Neural crest cell (in vitro differentiated cells): ENCODE measurements at regions not wholly inside any gene's neighbourhood (a gene's known extent, or its start where the extent isn't known, plus 50 kb on each side); places are given as distances from the start of the nearest gene placed in this dataset.
A peak's percentile ranks its signal among the peaks of the same experiment; 100 is the strongest.
"Not testable (repeated sequence)": the region's sequence is repeated elsewhere in the genome, so short reads cannot be mapped to it uniquely, and the experiment has no call there.

Experiments
- DNase-seq: peaks from one replicate; pipeline ENCODE4 v3.0.0; 2021; ENCODE audit warnings: low read depth, mixed read lengths, low spot score
- H3K27ac Mint-ChIP-seq: one replicate; pipeline ENCODE4 v1.8.0; 2021; ENCODE audit warnings: mild to moderate bottlenecking, mixed read lengths; ENCODE audit not compliant: unreplicated experiment
- H3K27me3 Mint-ChIP-seq: 2 replicates; pipeline ENCODE4 v1.8.0; 2021; ENCODE audit warnings: low read depth, mild to moderate bottlenecking, mixed read lengths
- H3K36me3 Mint-ChIP-seq: 2 replicates; pipeline ENCODE4 v1.8.0; 2021; ENCODE audit warnings: low read depth, mild to moderate bottlenecking, mixed read lengths
- H3K4me1 Mint-ChIP-seq: 2 replicates; pipeline ENCODE4 v1.8.0; 2021; ENCODE audit warnings: mixed read lengths
- H3K4me3 Mint-ChIP-seq: one replicate; pipeline ENCODE4 v1.8.0; 2021; ENCODE audit warnings: mild to moderate bottlenecking, mixed read lengths
- H3K9me3 Mint-ChIP-seq: 2 replicates; pipeline ENCODE4 v1.8.0; 2021; ENCODE audit warnings: mixed read lengths
- TF ChIP-seq, protein P1 (sequence below): fragments of 200-600 bp; sonication (generic); conservative IDR thresholded peaks from 2 replicates; pipeline ENCODE4 v1.5.0; 2021; ENCODE audit warnings: antibody characterized with exemption, mild to moderate bottlenecking

DNA sequence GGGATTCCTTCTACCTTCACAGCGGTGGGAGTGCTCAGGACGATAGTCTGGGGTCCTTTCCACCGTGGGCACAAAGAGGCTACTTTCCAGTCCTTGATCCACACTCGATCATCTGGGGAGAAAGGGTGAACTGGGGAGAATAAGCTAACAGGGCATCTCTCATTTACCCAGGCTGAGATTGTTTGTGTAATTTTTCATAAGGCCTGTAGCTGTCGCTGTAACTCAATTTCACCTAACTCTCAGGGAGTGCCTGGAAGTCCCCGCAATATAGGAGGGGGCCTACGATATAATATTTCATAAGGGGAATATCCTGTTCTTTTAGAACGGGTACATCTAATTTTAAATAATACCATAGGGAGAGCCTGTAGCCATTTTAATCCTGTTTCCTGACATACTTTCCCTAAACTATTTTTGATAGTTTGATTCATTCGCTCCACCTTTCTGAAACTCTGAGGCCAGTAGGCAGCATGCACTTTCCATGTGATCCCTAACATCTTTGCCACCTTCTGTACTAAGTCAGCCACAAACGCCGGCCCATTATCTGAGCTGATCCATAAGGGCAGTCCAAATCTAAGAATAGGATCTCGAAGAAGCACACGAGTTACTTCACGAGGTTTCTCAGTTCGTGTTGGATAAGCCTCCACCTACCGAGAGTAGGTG lies 127.2 kb upstream of the CCZ1B start:
- H3K4me3 Mint-ChIP-seq, DNase-seq, H3K27ac Mint-ChIP-seq, H3K36me3 Mint-ChIP-seq, H3K27me3 Mint-ChIP-seq, H3K4me1 Mint-ChIP-seq, H3K9me3 Mint-ChIP-seq: not testable (repeated sequence)
- TF ChIP-seq, protein P1, sequence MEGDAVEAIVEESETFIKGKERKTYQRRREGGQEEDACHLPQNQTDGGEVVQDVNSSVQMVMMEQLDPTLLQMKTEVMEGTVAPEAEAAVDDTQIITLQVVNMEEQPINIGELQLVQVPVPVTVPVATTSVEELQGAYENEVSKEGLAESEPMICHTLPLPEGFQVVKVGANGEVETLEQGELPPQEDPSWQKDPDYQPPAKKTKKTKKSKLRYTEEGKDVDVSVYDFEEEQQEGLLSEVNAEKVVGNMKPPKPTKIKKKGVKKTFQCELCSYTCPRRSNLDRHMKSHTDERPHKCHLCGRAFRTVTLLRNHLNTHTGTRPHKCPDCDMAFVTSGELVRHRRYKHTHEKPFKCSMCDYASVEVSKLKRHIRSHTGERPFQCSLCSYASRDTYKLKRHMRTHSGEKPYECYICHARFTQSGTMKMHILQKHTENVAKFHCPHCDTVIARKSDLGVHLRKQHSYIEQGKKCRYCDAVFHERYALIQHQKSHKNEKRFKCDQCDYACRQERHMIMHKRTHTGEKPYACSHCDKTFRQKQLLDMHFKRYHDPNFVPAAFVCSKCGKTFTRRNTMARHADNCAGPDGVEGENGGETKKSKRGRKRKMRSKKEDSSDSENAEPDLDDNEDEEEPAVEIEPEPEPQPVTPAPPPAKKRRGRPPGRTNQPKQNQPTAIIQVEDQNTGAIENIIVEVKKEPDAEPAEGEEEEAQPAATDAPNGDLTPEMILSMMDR = peak; percentile 66

DNA sequence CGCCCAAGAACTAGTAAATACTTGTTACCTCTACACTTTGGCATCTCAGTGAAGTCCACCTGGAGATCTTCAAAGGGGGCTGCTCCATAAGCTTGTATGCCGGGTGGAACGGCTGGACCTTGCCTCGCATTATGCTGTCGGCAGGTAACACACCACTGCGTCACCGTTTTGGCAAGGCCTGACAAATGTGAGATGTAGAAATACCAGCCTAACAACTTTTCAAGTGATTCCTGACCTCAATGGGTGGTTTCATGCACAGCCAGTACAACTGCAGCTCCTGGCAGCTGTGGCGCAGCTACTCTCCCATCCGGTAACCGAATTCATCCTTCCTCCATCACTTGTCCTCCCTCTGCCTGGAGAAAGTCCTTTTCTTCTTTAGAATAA lies 127.7 kb upstream of the CCZ1B start:
- not testable (repeated sequence) for H3K9me3 Mint-ChIP-seq, H3K27me3 Mint-ChIP-seq, H3K36me3 Mint-ChIP-seq, DNase-seq, H3K4me3 Mint-ChIP-seq, H3K4me1 Mint-ChIP-seq, H3K27ac Mint-ChIP-seq

DNA sequence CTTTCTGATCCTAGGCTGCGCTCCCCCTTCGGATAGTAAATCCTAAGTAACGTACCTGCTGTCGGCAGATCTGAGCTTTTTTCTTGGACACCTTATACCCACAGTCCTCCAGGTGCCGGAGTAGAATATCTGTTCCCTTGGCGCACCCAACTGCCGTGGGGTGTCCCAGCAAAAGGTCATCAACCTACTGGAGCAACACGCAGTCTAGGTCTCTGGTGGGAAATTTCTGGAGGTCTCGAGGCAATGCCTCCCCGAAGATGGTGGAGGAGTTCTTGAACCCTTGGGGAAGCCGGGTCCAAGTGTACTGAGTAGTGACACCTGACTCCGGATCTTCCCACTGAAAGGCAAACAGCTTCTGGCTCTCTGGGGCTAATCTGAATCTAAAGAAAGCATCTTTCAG lies 129.3 kb upstream of the CCZ1B start:
- not testable (repeated sequence) for H3K27me3 Mint-ChIP-seq, DNase-seq, H3K36me3 Mint-ChIP-seq, H3K4me1 Mint-ChIP-seq, H3K4me3 Mint-ChIP-seq, H3K9me3 Mint-ChIP-seq
- H3K27ac Mint-ChIP-seq = peak overlapping the region; percentile 43

DNA sequence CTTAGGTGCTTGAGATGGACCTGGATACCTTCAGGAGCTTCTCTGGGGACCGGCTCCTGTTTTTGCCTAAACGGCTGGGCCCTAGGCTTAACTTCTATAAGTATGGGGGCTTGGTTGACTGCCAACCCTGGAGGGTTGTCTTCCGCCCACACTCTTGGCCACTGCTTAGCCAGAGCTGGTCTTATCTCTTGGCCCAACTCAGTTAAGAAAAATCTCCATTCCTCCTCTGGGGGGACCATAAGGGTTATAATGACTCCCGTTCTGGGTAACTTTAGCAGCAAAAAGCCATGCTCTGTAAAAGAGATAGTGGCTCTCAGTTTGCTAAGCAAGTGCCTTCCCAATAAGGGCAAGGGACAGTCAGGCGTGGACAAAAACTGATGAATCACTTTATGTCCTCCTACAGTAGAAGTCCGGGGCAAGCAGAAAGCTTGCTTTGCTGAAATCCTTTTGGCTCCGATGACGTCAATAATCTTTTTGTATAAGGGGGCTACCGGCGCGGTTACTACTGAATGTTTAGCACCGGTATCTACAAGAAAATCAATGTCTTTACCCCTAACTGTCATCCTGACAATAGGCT lies 130.0 kb upstream of the CCZ1B start:
- not testable (repeated sequence) for H3K9me3 Mint-ChIP-seq, H3K4me3 Mint-ChIP-seq, H3K4me1 Mint-ChIP-seq, DNase-seq, H3K27me3 Mint-ChIP-seq, H3K36me3 Mint-ChIP-seq
- peak overlapping the region; percentile 12 for H3K27ac Mint-ChIP-seq

DNA sequence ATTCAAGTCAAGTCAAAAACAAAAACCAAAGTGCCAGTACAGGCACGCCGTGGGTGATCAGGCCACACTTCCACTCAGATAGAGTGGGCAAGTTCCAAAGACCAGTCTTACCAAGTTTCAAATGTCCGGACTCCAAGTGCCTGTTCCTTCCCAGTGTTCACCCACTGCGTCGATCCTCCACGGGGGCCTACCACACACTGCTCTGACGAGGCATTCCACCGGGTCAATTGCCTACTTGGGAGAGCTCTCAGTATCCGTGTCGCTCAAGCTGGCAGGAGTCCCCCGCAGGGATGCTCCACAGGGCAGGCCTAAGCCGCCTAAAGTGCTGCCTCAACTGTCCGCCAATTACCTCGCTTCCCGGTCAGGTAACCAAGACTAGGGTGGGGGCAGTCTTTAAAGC lies 132.3 kb upstream of the CCZ1B start:
- not testable (repeated sequence) for DNase-seq, H3K4me3 Mint-ChIP-seq, H3K36me3 Mint-ChIP-seq, H3K27ac Mint-ChIP-seq, H3K27me3 Mint-ChIP-seq, H3K4me1 Mint-ChIP-seq, H3K9me3 Mint-ChIP-seq

DNA sequence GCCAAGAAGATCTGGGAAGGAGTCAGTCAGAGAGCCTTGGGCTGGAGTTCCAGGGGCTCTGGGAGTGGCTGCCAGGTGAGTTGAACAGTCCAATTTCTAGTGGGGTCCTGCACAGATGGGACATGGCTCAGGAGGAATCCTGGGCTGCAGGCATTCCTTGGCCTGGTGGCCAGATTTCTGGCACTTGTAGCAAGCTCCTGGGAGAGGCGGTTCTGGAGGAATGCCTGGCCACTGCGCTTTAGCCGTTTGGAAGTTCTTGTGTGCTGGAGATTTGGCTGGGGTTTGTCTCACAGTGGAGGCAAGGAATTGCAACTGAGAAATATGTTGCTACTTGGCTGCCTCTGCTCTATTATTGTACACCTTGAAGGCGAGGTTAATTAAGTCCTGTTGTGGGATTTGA lies 133.9 kb upstream of the CCZ1B start:
- H3K36me3 Mint-ChIP-seq, H3K4me3 Mint-ChIP-seq, H3K27me3 Mint-ChIP-seq, DNase-seq, H3K27ac Mint-ChIP-seq, H3K4me1 Mint-ChIP-seq, H3K9me3 Mint-ChIP-seq: not testable (repeated sequence)

DNA sequence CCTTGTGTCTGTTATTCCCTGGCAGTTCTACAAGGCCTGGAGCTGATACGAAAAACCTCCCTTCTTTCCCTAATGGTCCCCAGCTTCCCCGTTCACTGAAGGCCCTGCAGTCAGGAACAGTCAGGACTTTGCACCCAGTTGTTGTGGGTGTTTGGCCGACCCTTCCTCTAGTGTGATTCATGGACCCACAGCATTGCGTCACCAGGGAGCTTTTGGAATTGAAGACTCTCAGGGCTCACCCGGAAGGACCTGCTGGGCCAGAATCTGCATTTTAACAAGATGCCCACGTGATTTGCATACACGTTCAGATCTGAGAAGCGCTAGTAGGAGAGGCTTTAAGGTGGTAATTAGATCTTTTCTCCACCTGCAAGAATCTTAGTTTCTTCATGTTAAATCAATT lies 136.8 kb upstream of the CCZ1B start:
- not testable (repeated sequence) for H3K4me3 Mint-ChIP-seq, H3K9me3 Mint-ChIP-seq, H3K27me3 Mint-ChIP-seq, H3K36me3 Mint-ChIP-seq, H3K27ac Mint-ChIP-seq, DNase-seq, H3K4me1 Mint-ChIP-seq

DNA sequence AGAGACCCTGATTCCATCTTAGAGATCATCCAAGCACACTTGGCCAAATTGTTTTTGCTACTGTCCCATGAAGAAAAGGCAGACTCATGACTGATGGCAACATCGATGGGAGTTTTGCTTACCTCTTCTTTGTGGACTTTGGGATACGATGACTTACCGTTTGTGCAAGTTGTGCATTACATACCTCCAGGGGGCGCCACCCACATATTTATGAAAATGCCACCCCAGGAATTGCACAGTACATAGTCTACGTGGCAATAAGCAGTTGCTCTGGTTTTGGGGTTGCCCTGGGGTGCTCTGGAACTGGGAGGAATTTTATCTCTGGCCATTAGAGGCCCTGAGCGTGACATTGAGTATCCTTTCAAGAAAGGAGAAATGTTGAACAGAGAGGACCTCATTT lies 139.0 kb upstream of the CCZ1B start:
- peak; percentile 45 for DNase-seq
- H3K4me1 Mint-ChIP-seq, H3K27me3 Mint-ChIP-seq, H3K9me3 Mint-ChIP-seq, H3K27ac Mint-ChIP-seq, H3K4me3 Mint-ChIP-seq, H3K36me3 Mint-ChIP-seq: not testable (repeated sequence)
- TF ChIP-seq, protein P1 = peak; percentile 61

DNA sequence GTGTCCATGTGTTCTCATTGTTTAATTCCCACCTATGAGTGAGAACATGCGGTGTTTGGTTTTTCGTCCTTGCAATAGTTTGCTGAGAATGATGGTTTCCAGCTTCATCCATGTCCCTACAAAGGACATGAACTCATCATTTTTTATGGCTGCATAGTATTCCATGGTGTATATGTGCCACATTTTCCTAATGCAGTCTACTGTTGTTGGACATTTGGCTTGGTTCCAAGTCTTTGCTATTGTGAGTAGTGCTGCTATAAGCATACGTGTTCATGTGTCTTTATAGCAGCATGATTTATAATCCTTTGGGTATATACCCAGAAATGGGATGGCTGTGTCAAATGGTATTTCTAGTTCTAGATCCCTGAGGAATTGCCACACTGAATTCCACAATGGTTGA lies 144.1 kb upstream of the CCZ1B start:
- not testable (repeated sequence) for H3K4me1 Mint-ChIP-seq, H3K4me3 Mint-ChIP-seq, H3K36me3 Mint-ChIP-seq

DNA sequence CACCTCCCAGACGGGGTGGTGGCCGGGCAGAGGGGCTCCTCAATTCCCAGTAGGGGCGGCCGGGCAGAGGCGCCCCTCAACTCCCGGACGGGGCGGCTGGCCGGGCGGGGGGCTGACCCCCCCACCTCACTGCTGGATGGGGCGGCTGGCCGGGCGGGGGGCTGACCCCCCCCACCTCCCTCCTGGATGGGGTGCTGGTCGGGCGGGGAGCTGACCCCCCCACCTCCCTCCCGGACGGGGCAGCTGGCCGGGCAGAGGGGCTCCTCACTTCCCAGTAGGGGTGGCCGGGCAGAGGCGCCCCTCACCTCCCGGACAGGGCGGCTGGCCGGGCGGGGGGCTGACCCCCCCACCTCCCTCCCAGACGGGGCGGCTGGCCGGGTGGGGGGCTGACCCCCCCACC lies 148.8 kb upstream of the CCZ1B start:
- not testable (repeated sequence) for H3K9me3 Mint-ChIP-seq, H3K27me3 Mint-ChIP-seq, H3K4me1 Mint-ChIP-seq, H3K4me3 Mint-ChIP-seq, H3K36me3 Mint-ChIP-seq, H3K27ac Mint-ChIP-seq, DNase-seq

More for the DNA sequence above, 144.1 kb upstream of the CCZ1B start:
- not testable (repeated sequence) for H3K9me3 Mint-ChIP-seq, DNase-seq, H3K27me3 Mint-ChIP-seq, H3K27ac Mint-ChIP-seq

DNA sequence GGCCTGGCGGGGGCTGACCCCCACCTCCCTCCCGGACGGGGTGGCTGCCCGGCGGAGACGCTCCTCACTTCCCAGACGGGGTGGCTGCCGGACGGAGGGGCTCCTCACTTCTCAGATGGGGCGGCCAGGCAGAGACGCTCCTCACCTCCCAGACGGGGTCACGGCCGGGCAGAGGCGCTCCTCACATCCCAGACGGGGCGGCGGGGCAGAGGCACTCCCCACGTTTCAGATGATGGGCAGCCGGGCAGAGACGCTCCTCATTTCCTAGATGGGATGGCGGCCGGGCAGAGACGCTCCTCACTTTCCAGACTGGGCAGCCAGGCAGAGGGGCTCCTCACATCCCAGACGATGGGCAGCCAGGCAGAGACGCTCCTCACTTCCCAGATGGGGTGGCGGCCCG lies 149.3 kb upstream of the CCZ1B start:
- not testable (repeated sequence) for H3K27ac Mint-ChIP-seq, H3K9me3 Mint-ChIP-seq

DNA sequence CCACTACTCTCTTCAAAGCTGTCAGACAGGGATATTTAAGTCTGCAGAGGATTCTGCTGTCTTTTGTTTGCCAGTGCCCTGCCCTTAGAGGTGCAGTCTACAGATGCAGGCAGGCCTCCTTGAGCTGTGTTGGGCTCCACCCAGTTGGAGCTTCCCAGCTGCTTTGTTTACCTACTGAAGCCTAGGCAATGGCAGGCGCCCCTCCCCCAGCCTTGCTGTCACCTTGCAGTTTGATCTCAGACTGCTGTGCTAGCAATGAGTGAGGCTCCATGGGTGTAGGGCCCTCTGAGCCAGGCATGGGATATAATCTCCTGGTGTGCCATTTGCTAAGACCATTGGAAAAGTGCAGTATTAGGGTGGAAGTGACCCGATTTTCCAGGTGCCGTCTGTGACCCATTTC lies 151.3 kb upstream of the CCZ1B start:
- not testable (repeated sequence) for H3K9me3 Mint-ChIP-seq, H3K4me1 Mint-ChIP-seq, H3K36me3 Mint-ChIP-seq, DNase-seq, H3K4me3 Mint-ChIP-seq, H3K27me3 Mint-ChIP-seq, H3K27ac Mint-ChIP-seq

More for the DNA sequence above, 149.3 kb upstream of the CCZ1B start:
- not testable (repeated sequence) for H3K27me3 Mint-ChIP-seq, DNase-seq, H3K4me1 Mint-ChIP-seq, H3K4me3 Mint-ChIP-seq, H3K36me3 Mint-ChIP-seq
